Adrenal gland (tissue), 5 donors: ENCODE measurements at regions not wholly inside any gene's neighbourhood (a gene's known extent, or its start where the extent isn't known, plus 50 kb on each side); places are given as distances from the start of the nearest gene placed in this dataset.

Experiments used
- POLR2A ChIP-seq, 2 donors: fragments of 450-650 bp; IDR thresholded peaks; one replicate each; pipeline ENCODE4 v1.6.1; 2017; ENCODE audit warnings: antibody characterized with exemption in 2 of 2, mild to moderate bottlenecking in 2 of 2, moderate library complexity in 1 of 2
- TF ChIP-seq, protein P1 (sequence below), 6 experiments: fragments of 450-650 bp in 4 of 6; fragments of 200-600 bp in 2 of 6; sonication (generic) in 1 of 6; IDR thresholded peaks; 1 replicate in 5 of 6; 2 replicates in 1 of 6; pipeline versions ENCODE4 v1.5.1 to v1.8.0; 2016 to 2021; ENCODE audit warnings: antibody characterized with exemption in 6 of 6, mild to moderate bottlenecking in 2 of 6, moderate library complexity in 1 of 6
- donor health status: DM: no; HTN: no; CAD: no.

DNA sequence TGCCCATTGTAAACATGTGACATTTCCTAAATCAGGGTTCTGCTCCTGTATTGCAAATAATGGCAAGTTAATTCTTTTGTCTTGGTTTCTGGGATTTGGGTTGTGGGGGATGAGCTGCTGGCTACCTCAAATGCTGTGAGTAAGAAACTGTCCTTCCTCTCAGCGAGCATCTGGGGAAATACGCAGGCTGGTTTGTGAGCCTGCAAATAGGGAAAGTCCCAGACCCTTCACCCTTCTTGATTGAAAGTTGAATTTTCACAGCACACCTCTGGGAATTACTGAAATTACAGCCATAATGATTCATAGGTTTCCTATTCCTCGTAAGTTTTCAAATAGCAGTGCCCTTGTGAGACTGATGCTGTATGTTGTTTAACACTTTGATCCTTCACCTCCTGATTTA, 138.1 kb downstream of the TBXT start:
- TF ChIP-seq, protein P1, sequence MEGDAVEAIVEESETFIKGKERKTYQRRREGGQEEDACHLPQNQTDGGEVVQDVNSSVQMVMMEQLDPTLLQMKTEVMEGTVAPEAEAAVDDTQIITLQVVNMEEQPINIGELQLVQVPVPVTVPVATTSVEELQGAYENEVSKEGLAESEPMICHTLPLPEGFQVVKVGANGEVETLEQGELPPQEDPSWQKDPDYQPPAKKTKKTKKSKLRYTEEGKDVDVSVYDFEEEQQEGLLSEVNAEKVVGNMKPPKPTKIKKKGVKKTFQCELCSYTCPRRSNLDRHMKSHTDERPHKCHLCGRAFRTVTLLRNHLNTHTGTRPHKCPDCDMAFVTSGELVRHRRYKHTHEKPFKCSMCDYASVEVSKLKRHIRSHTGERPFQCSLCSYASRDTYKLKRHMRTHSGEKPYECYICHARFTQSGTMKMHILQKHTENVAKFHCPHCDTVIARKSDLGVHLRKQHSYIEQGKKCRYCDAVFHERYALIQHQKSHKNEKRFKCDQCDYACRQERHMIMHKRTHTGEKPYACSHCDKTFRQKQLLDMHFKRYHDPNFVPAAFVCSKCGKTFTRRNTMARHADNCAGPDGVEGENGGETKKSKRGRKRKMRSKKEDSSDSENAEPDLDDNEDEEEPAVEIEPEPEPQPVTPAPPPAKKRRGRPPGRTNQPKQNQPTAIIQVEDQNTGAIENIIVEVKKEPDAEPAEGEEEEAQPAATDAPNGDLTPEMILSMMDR (IDR thresholded peaks at IDR 0.05): no peak
- no peak for TF ChIP-seq POLR2A (IDR thresholded peaks at IDR 0.05)
